Brain microvascular endothelial cell (primary cell): ENCODE measurements at regions not wholly inside any gene's neighbourhood (a gene's known extent, or its start where the extent isn't known, plus 50 kb on each side); places are given as distances from the start of the nearest gene placed in this dataset.

Experiments used
- DNase-seq: peaks from one replicate; pipeline ENCODE4 v3.0.0-alpha.2; 2020
- H3K27ac ChIP-seq: fragments of 250-450 bp; sonication (Bioruptor Pico); 2 replicates; pipeline ENCODE4 v1.5.1; 2020; ENCODE audit warnings: mild to moderate bottlenecking, moderate library complexity
- H3K27me3 ChIP-seq: fragments of 250-450 bp; sonication (Bioruptor Pico); replicated peaks from 2 replicates; pipeline ENCODE4 v1.5.1; 2020; ENCODE audit warnings: mild to moderate bottlenecking
- H3K36me3 ChIP-seq: fragments of 250-450 bp; sonication (Bioruptor Pico); replicated peaks from 2 replicates; pipeline ENCODE4 v1.5.1; 2020; ENCODE audit warnings: mild to moderate bottlenecking
- H3K4me3 ChIP-seq: 2 replicates; pipeline ENCODE4 v1.5.1; 2011; ENCODE audit warnings: low read depth, mild to moderate bottlenecking, control low read depth, low read length, moderate library complexity
- CTCF ChIP-seq: IDR thresholded peaks from 2 replicates; pipeline ENCODE4 v1.5.1; 2011; ENCODE audit warnings: low read depth, mild to moderate bottlenecking, moderate library complexity, low read length, control low read depth, inconsistent platforms; ENCODE audit errors: missing control alignments
- in situ Hi-C: cut with HindIII; loops from 2 replicates; pipeline ENCODE4 v1.10.0; 2017; ENCODE audit warnings: low sequenced_read_pairs, low pct_ligation_motif_present

- no peak overlapping the region for H3K27ac ChIP-seq
- H3K36me3 ChIP-seq, result no peaks in the 10 kb centered on the region
- TF ChIP-seq CTCF, result no peak
- no peaks in the 10 kb centered on the region for H3K27me3 ChIP-seq
- no peak overlapping the region for H3K4me3 ChIP-seq
- DNase-seq, result no peak
- in situ Hi-C loops, result no loop called here
Measured at GRCh38 chr16:16989368-16989767, 481.4 kb downstream of the XYLT1 start.

GRCh38 chr16:16991711-16992110 is 479.0 kb downstream of the XYLT1 start:
- H3K27ac ChIP-seq, result no peak overlapping the region

GRCh38 chr16:16992975-16993765 is 477.6 kb downstream of the XYLT1 start:
- no peak for TF ChIP-seq CTCF
- H3K27me3 ChIP-seq, result no peaks in the 10 kb centered on the region
- in situ Hi-C loops, result no loop called here
- H3K36me3 ChIP-seq, result no peaks in the 10 kb centered on the region
- no peak overlapping the region for H3K27ac ChIP-seq
- H3K4me3 ChIP-seq, result no peak overlapping the region
- DNase-seq, result no peak

More at GRCh38 chr16:16991711-16992110, 479.0 kb downstream of the XYLT1 start:
- Histone ChIP-seq H3K27me3 (no peaks in the 10 kb centered on the region), H3K36me3 (no peaks in the 10 kb centered on the region), H3K4me3 (no peak overlapping the region)
- in situ Hi-C loops, result no loop called here
- no peak for DNase-seq
- no peak for TF ChIP-seq CTCF

GRCh38 chr16:16994831-16995230 is 475.9 kb downstream of the XYLT1 start:
- in situ Hi-C loops, result no loop called here
- no peaks in the 10 kb centered on the region for H3K36me3 ChIP-seq
- no peak for TF ChIP-seq CTCF
- no peaks in the 10 kb centered on the region for H3K27me3 ChIP-seq
- no peak for DNase-seq
- no peak overlapping the region for H3K4me3 ChIP-seq
- H3K27ac ChIP-seq, result no peak overlapping the region

GRCh38 chr16:16996827-16997226 is 473.9 kb downstream of the XYLT1 start:
- DNase-seq, result no peak
- TF ChIP-seq CTCF, result no peak
- Histone ChIP-seq H3K27ac (no peak overlapping the region), H3K27me3 (no peaks in the 10 kb centered on the region), H3K36me3 (no peaks in the 10 kb centered on the region), H3K4me3 (no peak overlapping the region)
- in situ Hi-C loops, result no loop called here

GRCh38 chr16:16997349-16997748 is 473.4 kb downstream of the XYLT1 start:
- Histone ChIP-seq H3K27ac (no peak overlapping the region), H3K4me3 (no peak overlapping the region), H3K36me3 (no peaks in the 10 kb centered on the region), H3K27me3 (no peaks in the 10 kb centered on the region)
- no peak for DNase-seq
- no peak for TF ChIP-seq CTCF
- in situ Hi-C loops, result no loop called here
